ENCODE measurements at regions not wholly inside any gene's neighbourhood (a gene's known extent, or its start where the extent isn't known, plus 50 kb on each side); places are given as distances from the start of the nearest gene placed in this dataset.

DNA sequence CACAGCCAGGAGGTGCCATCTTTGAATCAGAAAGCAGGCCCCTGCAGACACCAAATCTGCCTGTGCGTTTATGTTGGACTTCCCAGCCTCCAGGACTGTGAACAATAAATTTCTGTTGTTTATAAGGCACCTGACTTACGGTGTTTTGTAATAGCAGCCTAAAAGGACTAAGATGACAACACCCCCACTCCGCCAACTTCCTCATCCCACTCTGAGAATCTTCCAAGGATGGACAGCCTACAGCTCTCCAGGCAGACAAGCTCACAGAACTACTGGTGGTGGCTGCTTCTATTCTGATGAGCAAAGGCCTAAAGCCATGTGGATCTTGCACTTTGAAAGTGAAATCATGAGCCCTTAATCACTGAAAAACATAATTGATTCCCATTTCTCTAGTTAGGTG lies 449.2 kb downstream of the TSHZ3 start:
- TF ChIP-seq CTCF (IDR thresholded peaks at IDR 0.05; ENCODE audit: poor library complexity) (no peak), EZH2 (IDR thresholded peaks at IDR 0.05; ENCODE audit: borderline replicate concordance) (no peak)

All from hepatocyte (in vitro differentiated cells).